HUES48 (cell line): ENCODE measurements at regions not wholly inside any gene's neighbourhood (a gene's known extent, or its start where the extent isn't known, plus 50 kb on each side); places are given as distances from the start of the nearest gene placed in this dataset.
"Not testable (repeated sequence)": the region's sequence is repeated elsewhere in the genome, so short reads cannot be mapped to it uniquely, and the experiment has no call there.

ENCODE experiments used
- H3K27ac ChIP-seq: one replicate; pipeline ENCODE4 v1.7.0; 2013; ENCODE audit warnings: low read depth, low read length, inconsistent platforms
- H3K27me3 ChIP-seq: 2 replicates; pipeline ENCODE4 v1.6.1; 2013; ENCODE audit warnings: mild to moderate bottlenecking, low read length; ENCODE audit not compliant: control insufficient read depth, insufficient read depth
- H3K36me3 ChIP-seq: 2 replicates; pipeline ENCODE4 v1.6.1; 2013; ENCODE audit warnings: low read length; ENCODE audit not compliant: control insufficient read depth, insufficient read depth
- H3K4me1 ChIP-seq: 2 replicates; pipeline ENCODE4 v1.6.1; 2013; ENCODE audit warnings: mild to moderate bottlenecking, low read length; ENCODE audit not compliant: control insufficient read depth, insufficient read depth
- H3K4me3 ChIP-seq: 2 replicates; pipeline ENCODE4 v1.5.1; 2013; ENCODE audit warnings: mild to moderate bottlenecking, low read depth, low read length
- H3K9ac ChIP-seq: 2 replicates; pipeline ENCODE4 v1.6.1; 2013; ENCODE audit warnings: mild to moderate bottlenecking, low read depth, low read length, moderate library complexity
- H3K9me3 ChIP-seq: 2 replicates; pipeline ENCODE4 v1.6.1; 2013; ENCODE audit warnings: low read length; ENCODE audit not compliant: control insufficient read depth, insufficient read depth

- Histone ChIP-seq H3K4me1 (no peaks in the 10 kb centered on the region), H3K27ac (no peak overlapping the region), H3K9me3 (peaks cover 52% of the 10 kb centered on the region), H3K27me3 (no peaks in the 10 kb centered on the region), H3K4me3 (no peak overlapping the region), H3K9ac (no peak overlapping the region), H3K36me3 (no peaks in the 10 kb centered on the region)
Observed at GRCh38 chrX:63128509-63128908, 222.6 kb downstream of the SPIN4 start.

GRCh38 chrX:63115196-63115595 lies 235.9 kb downstream of the SPIN4 start:
- H3K9me3 ChIP-seq: peaks cover 98% of the 10 kb centered on the region
- no peak overlapping the region for H3K27ac ChIP-seq
- no peaks in the 10 kb centered on the region for H3K36me3 ChIP-seq
- no peaks in the 10 kb centered on the region for H3K4me1 ChIP-seq
- no peaks in the 10 kb centered on the region for H3K27me3 ChIP-seq
- no peak overlapping the region for H3K9ac ChIP-seq
- H3K4me3 ChIP-seq: no peak overlapping the region

GRCh38 chrX:63101879-63102620 lies 249.1 kb downstream of the SPIN4 start:
- no peak overlapping the region for H3K9ac ChIP-seq
- H3K36me3 ChIP-seq: no peaks in the 10 kb centered on the region
- H3K27ac ChIP-seq: no peak overlapping the region
- H3K9me3 ChIP-seq: peaks cover 86% of the 10 kb centered on the region
- H3K27me3 ChIP-seq: no peaks in the 10 kb centered on the region
- no peaks in the 10 kb centered on the region for H3K4me1 ChIP-seq
- H3K4me3 ChIP-seq: peak overlapping the region; percentile 31; the same call in 1 of the 2 replicates

GRCh38 chrX:63058204-63058603 lies 292.9 kb downstream of the SPIN4 start:
- Histone ChIP-seq H3K27me3 (no peaks in the 10 kb centered on the region), H3K4me3 (no peak overlapping the region), H3K4me1 (no peaks in the 10 kb centered on the region), H3K9me3 (peaks cover 68% of the 10 kb centered on the region), H3K27ac (no peak overlapping the region), H3K9ac (no peak overlapping the region), H3K36me3 (no peaks in the 10 kb centered on the region)

- Histone ChIP-seq H3K4me1 (no peaks in the 10 kb centered on the region), H3K4me3 (no peak overlapping the region), H3K36me3 (no peaks in the 10 kb centered on the region), H3K27me3 (no peaks in the 10 kb centered on the region), H3K27ac (no peak overlapping the region), H3K9me3 (peaks cover 89% of the 10 kb centered on the region), H3K9ac (no peak overlapping the region)
Observed at GRCh38 chrX:63050225-63050624, 300.9 kb downstream of the SPIN4 start.

GRCh38 chrX:63032811-63033210 lies 318.3 kb downstream of the SPIN4 start:
- Histone ChIP-seq H3K36me3 (no peaks in the 10 kb centered on the region), H3K9ac (no peak overlapping the region), H3K27me3 (no peaks in the 10 kb centered on the region), H3K27ac (no peak overlapping the region), H3K4me1 (no peaks in the 10 kb centered on the region), H3K9me3 (peaks cover 84% of the 10 kb centered on the region), H3K4me3 (0 out of 2 replicates have a peak overlapping the region, but pooled peaks have one; percentile 13)

- Histone ChIP-seq H3K4me3 (no peak overlapping the region), H3K9ac (no peak overlapping the region), H3K27ac (no peak overlapping the region), H3K27me3 (no peaks in the 10 kb centered on the region), H3K36me3 (no peaks in the 10 kb centered on the region), H3K9me3 (peaks cover 94% of the 10 kb centered on the region), H3K4me1 (no peaks in the 10 kb centered on the region)
Observed at GRCh38 chrX:63013549-63013948, 337.6 kb downstream of the SPIN4 start.

- no peaks in the 10 kb centered on the region for H3K36me3 ChIP-seq
- peaks cover 96% of the 10 kb centered on the region for H3K9me3 ChIP-seq
Observed at GRCh38 chrX:63012574-63012973, 338.6 kb downstream of the SPIN4 start.

GRCh38 chrX:63000196-63000595 lies 350.9 kb downstream of the SPIN4 start:
- H3K27me3 ChIP-seq, H3K9ac ChIP-seq, H3K27ac ChIP-seq, H3K4me3 ChIP-seq, H3K36me3 ChIP-seq, H3K4me1 ChIP-seq: not testable (repeated sequence)
- H3K9me3 ChIP-seq: peaks cover 91% of the 10 kb centered on the region

More at GRCh38 chrX:63012574-63012973, 338.6 kb downstream of the SPIN4 start:
- Histone ChIP-seq H3K4me3 (no peak overlapping the region), H3K27ac (no peak overlapping the region), H3K9ac (no peak overlapping the region), H3K27me3 (no peaks in the 10 kb centered on the region), H3K4me1 (no peaks in the 10 kb centered on the region)
